ENCODE measurements at regions not wholly inside any gene's neighbourhood (a gene's known extent, or its start where the extent isn't known, plus 50 kb on each side); places are given as distances from the start of the nearest gene placed in this dataset.

GRCh38 chr16:72399811-72400210, 227.9 kb upstream of the PMFBP1 start:
- DNase-seq, result no peak

- no peak for DNase-seq
These were observed 225.9 kb upstream of the PMFBP1 start for GRCh38 chr16:72397876-72398275.

- no peak for DNase-seq
These were observed 222.6 kb upstream of the PMFBP1 start for GRCh38 chr16:72394526-72394925.

GRCh38 chr16:72389791-72390190, 217.8 kb upstream of the PMFBP1 start:
- DNase-seq, result no peak

GRCh38 chr16:72388007-72388406, 216.1 kb upstream of the PMFBP1 start:
- no peak for DNase-seq

GRCh38 chr16:72384651-72385050, 212.7 kb upstream of the PMFBP1 start:
- DNase-seq, result no peak

- no peak for DNase-seq
These were observed 208.3 kb upstream of the PMFBP1 start for GRCh38 chr16:72380283-72380682.

- no peak for DNase-seq
These were observed 201.2 kb upstream of the PMFBP1 start for GRCh38 chr16:72373201-72373600.

- DNase-seq, result no peak
These were observed 200.4 kb upstream of the PMFBP1 start for GRCh38 chr16:72372087-72373045.

GRCh38 chr16:72371307-72372086, 199.5 kb upstream of the PMFBP1 start:
- no peak for DNase-seq

GRCh38 chr16:72369274-72369673, 197.3 kb upstream of the PMFBP1 start:
- no peak for DNase-seq

- no peak for DNase-seq
These were observed 195.9 kb upstream of the PMFBP1 start for GRCh38 chr16:72367851-72368250.

- DNase-seq, result no peak
These were observed 191.0 kb upstream of the PMFBP1 start for GRCh38 chr16:72362973-72363372.

- no peak for DNase-seq
These were observed 190.5 kb upstream of the PMFBP1 start for GRCh38 chr16:72362476-72362875.

- DNase-seq, result no peak
These were observed 186.0 kb upstream of the PMFBP1 start for GRCh38 chr16:72357910-72358309.

GRCh38 chr16:72355561-72355960, 183.6 kb upstream of the PMFBP1 start:
- no peak for DNase-seq

GRCh38 chr16:72349719-72350118, 177.8 kb upstream of the PMFBP1 start:
- no peak for DNase-seq

GRCh38 chr16:72332926-72333325, 161.0 kb upstream of the PMFBP1 start:
- DNase-seq, result no peak

- no peak for DNase-seq
These were observed 152.6 kb upstream of the PMFBP1 start for GRCh38 chr16:72324578-72324977.

GRCh38 chr16:72317446-72317845, 145.5 kb upstream of the PMFBP1 start:
- DNase-seq, result no peak

- no peak for DNase-seq
These were observed 141.9 kb upstream of the PMFBP1 start for GRCh38 chr16:72313903-72314302.

- DNase-seq, result no peak
These were observed 140.9 kb upstream of the PMFBP1 start for GRCh38 chr16:72312828-72313227.

GRCh38 chr16:72311426-72311825, 139.5 kb upstream of the PMFBP1 start:
- no peak for DNase-seq

GRCh38 chr16:72309001-72309400, 137.0 kb upstream of the PMFBP1 start:
- DNase-seq, result no peak

All from DMS 273 treated with DMSO at 0.1 percent for 48 hours (cell line).